IgD-negative memory B cell (primary cell): ENCODE measurements at regions not wholly inside any gene's neighbourhood (a gene's known extent, or its start where the extent isn't known, plus 50 kb on each side); places are given as distances from the start of the nearest gene placed in this dataset.

Experiments
- H3K27ac Mint-ChIP-seq, 3 donors: one replicate each; pipeline ENCODE4 v1.8.0; 2020 to 2022; ENCODE audit warnings: mild to moderate bottlenecking in 3 of 3, mixed read lengths in 3 of 3, moderate library complexity in 1 of 3
- H3K27me3 Mint-ChIP-seq: one replicate; pipeline ENCODE4 v1.8.0; 2021; ENCODE audit warnings: mixed read lengths
- H3K36me3 Mint-ChIP-seq: one replicate; pipeline ENCODE4 v1.8.0; 2020; ENCODE audit warnings: mild to moderate bottlenecking, mixed read lengths
- H3K4me1 Mint-ChIP-seq, 3 donors: one replicate each; pipeline ENCODE4 v1.8.0; 2020 to 2022; ENCODE audit warnings: mixed read lengths in 3 of 3, mild to moderate bottlenecking in 1 of 3
- H3K4me3 Mint-ChIP-seq, 4 donors: one replicate each; pipeline ENCODE4 v1.8.0; 2020 to 2022; ENCODE audit warnings: mild to moderate bottlenecking in 4 of 4, mixed read lengths in 4 of 4, moderate library complexity in 3 of 4
- H3K9me3 Mint-ChIP-seq, 3 donors: one replicate each; pipeline ENCODE4 v1.8.0; 2020 to 2021; ENCODE audit warnings: mixed read lengths in 3 of 3, mild to moderate bottlenecking in 1 of 3

DNA sequence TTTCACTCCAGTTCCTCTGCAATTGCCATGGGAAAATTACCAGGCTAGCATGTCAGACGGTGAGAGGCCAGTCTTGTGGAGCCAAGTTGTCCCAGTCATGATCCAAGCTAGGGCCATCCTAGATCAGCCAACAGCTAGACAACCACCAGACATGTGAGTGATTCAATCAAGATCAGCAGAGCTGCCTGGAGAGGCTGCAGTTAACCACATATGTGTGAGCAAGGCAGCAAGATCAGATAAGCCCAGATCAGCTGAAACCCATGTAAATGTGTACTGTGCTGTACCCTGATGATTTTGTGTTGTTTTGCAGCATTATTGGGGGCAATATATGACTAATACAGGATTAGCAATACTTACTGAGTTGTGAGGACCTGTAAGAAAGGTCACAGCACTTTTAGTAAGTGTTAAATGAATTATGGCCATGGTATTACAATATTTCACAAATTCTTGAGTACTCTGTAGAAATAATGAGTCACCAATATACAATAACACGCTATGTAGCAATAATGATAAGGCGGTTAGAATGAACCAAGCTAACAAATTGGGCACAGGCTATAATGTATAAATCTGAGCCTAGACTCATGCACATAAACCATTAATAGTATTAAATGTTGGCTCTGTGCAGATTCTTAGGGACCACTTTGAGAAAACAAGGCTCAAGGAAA is 91.4 kb downstream of the SUDS3 start:
- Mint-ChIP-seq H3K36me3 (no peaks in the 10 kb centered on the region), H3K4me1 (no peaks in the 10 kb centered on the region), H3K9me3 (peaks cover 0 to 6% (median 4%) of the 10 kb centered on the region in 3 donors), H3K27ac (no peak overlapping the region), H3K4me3 (no peak overlapping the region), H3K27me3 (peaks cover 4% of the 10 kb centered on the region)

DNA sequence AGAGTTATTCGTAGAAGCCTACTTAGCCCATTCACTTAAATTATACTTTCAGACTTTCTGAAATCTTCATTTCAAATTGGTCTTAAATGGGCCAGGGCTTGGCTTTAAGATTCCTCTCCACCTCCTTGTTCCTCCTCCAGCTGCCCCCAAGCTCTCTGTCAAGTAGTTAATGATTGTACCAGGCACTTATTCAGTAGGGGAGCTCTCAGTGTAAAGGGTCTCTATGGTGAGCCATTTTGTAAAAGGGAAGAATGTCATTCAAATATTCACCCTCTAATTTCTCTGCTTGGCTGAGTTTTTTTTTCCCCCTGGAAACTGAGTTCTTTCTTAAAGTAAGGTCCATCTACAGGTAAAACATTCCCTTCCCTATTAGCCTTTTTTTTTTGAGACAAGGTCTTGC is 96.6 kb downstream of the SUDS3 start:
- Mint-ChIP-seq H3K36me3 (no peaks in the 10 kb centered on the region), H3K27me3 (peaks cover 3% of the 10 kb centered on the region), H3K9me3 (peaks cover 0 to 4% (median 0%) of the 10 kb centered on the region in 3 donors), H3K4me3 (no peak overlapping the region), H3K4me1 (no peaks in the 10 kb centered on the region), H3K27ac (no peak overlapping the region)

DNA sequence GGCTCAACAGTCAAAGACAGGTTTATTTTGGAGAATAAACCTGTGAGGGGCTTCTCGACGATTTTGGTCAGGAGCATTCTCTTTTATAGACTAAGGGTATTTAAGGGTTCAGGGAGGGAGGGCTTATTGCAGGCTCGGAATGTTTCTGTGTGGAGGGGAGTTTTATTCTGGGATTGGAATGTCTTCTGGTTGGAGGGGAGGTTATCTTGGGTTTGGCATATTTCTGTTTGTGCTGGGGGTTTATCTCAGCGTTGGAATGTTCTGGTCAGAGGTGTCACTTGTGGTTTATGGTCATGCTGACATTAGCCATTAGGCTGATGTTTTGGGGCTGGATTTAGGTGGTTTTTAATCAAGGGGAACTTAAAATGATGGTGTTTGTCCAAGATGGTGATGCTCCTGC is 103.9 kb downstream of the SUDS3 start:
- Mint-ChIP-seq H3K9me3 (no peaks in the 10 kb centered on the region), H3K36me3 (no peaks in the 10 kb centered on the region), H3K4me3 (no peak overlapping the region), H3K4me1 (no peaks in the 10 kb centered on the region), H3K27ac (no peak overlapping the region), H3K27me3 (no peaks in the 10 kb centered on the region)

DNA sequence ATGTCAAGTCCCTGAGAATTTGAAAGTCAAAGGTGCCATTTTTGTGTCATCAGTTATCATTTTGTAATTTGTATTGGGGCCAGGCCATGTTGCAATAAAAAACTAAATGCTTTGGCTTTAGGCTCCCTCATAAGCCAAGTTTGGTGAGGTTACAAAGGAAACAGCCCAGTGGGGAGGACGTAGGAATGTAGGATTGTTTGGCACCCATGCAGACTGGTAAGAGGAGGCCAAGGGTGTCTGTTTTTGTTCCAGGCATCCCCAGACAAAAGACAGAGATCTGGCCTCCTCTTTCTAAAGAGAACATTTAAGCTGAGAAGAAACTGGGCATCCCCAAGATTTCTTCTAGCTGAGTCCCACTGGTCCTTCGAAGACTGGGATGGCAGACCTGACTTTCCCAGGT is 111.7 kb downstream of the SUDS3 start:
- H3K36me3 Mint-ChIP-seq, result no peaks in the 10 kb centered on the region
- H3K4me1 Mint-ChIP-seq, result no peaks in the 10 kb centered on the region
- H3K27me3 Mint-ChIP-seq, result peaks cover 8% of the 10 kb centered on the region
- H3K27ac Mint-ChIP-seq, result no peak overlapping the region
- peaks cover 0 to 2% (median 2%) of the 10 kb centered on the region in 3 donors for H3K9me3 Mint-ChIP-seq
- H3K4me3 Mint-ChIP-seq, result no peak overlapping the region

DNA sequence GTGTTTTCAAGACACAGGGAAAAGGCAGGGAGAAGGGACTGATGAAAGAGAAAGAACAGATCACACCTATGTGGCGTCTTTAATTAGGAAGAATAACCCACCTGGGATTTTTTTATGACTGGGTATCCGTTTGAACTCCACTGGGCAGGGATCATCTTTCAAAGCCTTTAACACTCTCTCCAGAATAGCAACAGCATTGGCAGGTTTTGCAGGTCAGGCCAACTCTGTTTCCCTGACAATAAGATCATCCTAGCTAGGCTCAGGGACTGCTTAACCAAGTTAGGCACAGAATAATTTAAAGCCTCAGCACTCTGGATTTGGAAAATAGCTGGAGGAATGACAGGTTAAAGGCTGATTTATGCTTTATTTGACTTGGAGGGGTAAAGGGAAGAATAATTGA is 117.6 kb downstream of the SUDS3 start:
- Mint-ChIP-seq H3K27ac (no peak overlapping the region), H3K4me3 (no peak overlapping the region), H3K27me3 (no peaks in the 10 kb centered on the region), H3K9me3 (peaks cover 0 to 7% (median 3%) of the 10 kb centered on the region in 3 donors), H3K4me1 (no peaks in the 10 kb centered on the region), H3K36me3 (no peaks in the 10 kb centered on the region)

GRCh38 chr12:118494776-118495175 is 118.4 kb downstream of the SUDS3 start:
- no peak overlapping the region for H3K27ac Mint-ChIP-seq
- H3K4me3 Mint-ChIP-seq, result no peak overlapping the region
- H3K4me1 Mint-ChIP-seq, result no peaks in the 10 kb centered on the region
- H3K36me3 Mint-ChIP-seq, result no peaks in the 10 kb centered on the region
- no peaks in the 10 kb centered on the region for H3K27me3 Mint-ChIP-seq
- peaks cover 0 to 5% (median 2%) of the 10 kb centered on the region in 3 donors for H3K9me3 Mint-ChIP-seq

GRCh38 chr12:118495296-118495695 is 118.9 kb downstream of the SUDS3 start:
- peaks cover 0 to 5% (median 2%) of the 10 kb centered on the region in 3 donors for H3K9me3 Mint-ChIP-seq
- H3K4me3 Mint-ChIP-seq, result no peak overlapping the region
- no peaks in the 10 kb centered on the region for H3K4me1 Mint-ChIP-seq
- H3K27ac Mint-ChIP-seq, result no peak overlapping the region
- no peaks in the 10 kb centered on the region for H3K27me3 Mint-ChIP-seq
- H3K36me3 Mint-ChIP-seq, result no peaks in the 10 kb centered on the region

DNA sequence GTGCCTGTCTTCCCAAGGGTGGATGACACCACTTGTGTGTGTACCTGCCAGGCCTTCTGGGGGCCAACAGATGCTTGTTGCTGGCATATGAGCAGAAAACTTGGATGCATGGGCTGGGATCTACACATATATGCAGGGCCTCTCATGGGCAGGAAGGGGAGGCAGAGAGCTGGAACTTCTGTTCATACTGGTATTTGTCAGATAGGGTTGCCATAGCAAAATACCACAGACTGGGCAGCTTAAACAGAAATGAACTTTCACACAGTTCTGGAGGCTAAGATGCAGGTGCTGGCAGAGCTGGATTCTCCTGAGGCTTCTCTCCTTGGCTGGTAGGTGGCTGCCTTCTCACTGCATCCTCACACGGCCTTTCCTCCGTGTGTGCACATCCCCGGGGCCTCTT is 121.8 kb downstream of the SUDS3 start:
- Mint-ChIP-seq H3K36me3 (no peaks in the 10 kb centered on the region), H3K27me3 (no peaks in the 10 kb centered on the region), H3K27ac (peak overlapping the region in 1 of 3 donors; percentile 6)

DNA sequence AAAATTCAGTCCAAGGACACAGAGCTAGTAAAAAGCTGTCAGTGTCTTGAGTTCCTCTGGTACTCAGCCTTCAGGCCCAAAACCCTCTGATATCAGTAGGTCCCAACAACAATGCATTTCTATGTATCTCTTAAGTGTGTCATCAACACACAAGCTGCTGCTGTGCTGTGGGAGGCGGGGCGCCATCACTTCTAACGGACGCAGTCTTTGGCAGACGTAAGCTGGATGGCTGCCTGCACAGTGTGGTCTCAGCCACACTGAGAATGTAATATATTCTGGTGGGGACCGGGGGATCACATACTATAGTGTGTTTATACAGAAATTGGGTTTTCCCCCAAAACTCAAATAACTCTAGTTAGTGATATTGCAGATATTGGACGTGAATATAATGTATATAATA is 123.9 kb downstream of the SUDS3 start:
- H3K36me3 Mint-ChIP-seq, result no peaks in the 10 kb centered on the region
- peaks cover 0 to 3% (median 3%) of the 10 kb centered on the region in 3 donors for H3K9me3 Mint-ChIP-seq
- H3K4me1 Mint-ChIP-seq, result no peaks in the 10 kb centered on the region
- no peak overlapping the region for H3K27ac Mint-ChIP-seq
- H3K4me3 Mint-ChIP-seq, result no peak overlapping the region
- H3K27me3 Mint-ChIP-seq, result no peaks in the 10 kb centered on the region

More for the DNA sequence above, 121.8 kb downstream of the SUDS3 start:
- peaks cover 0 to 5% (median 2%) of the 10 kb centered on the region in 3 donors for H3K9me3 Mint-ChIP-seq
- no peak overlapping the region for H3K4me3 Mint-ChIP-seq
- H3K4me1 Mint-ChIP-seq, result no peaks in the 10 kb centered on the region

DNA sequence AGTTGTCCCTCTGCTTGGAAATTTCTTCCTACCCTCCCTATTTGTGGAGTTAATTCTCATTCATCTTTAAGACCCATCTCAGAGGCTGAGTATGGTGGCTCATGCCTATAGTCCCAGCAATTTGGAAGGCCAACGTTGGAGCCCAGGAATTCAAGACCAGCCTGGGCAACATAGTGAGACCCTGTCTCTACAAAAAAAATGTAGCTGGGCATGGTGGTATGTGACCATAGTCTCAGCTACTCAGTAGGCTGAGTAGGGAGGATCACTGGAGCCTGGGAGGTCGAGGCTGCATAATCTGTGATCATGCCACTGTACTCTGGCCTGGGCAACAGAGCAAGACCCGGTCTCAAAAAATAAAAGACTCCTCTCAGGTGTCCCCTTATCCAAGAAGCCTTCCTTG is 125.1 kb downstream of the SUDS3 start:
- Mint-ChIP-seq H3K36me3 (no peaks in the 10 kb centered on the region), H3K27ac (no peak overlapping the region), H3K4me3 (no peak overlapping the region), H3K27me3 (no peaks in the 10 kb centered on the region), H3K4me1 (no peaks in the 10 kb centered on the region), H3K9me3 (peaks cover 0 to 3% (median 3%) of the 10 kb centered on the region in 3 donors)

DNA sequence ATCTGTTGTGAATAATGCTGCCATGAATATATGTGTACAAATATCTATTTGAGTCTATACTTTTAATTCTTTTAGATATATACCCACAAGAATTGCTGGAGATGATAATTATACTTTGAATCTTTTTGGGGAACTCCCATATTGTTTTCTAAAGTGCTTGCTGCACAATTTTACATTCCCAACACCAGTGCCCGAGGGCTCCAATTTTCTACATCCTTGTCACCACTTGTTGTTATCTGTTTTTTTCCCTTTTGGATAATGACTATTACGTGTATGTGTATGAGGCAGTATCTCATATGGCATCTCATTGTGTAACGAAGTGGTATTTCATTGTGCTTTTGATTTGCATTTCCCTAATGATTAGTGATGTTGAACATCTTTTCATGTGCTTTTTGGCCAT is 127.1 kb downstream of the SUDS3 start:
- Mint-ChIP-seq H3K4me3 (no peak overlapping the region), H3K36me3 (no peaks in the 10 kb centered on the region), H3K9me3 (peaks cover 0 to 3% (median 2%) of the 10 kb centered on the region in 3 donors)

GRCh38 chr12:118512669-118513068 is 136.3 kb downstream of the SUDS3 start:
- Mint-ChIP-seq H3K27ac (peak overlapping the region in 1 of 3 donors; percentile 74), H3K4me3 (no peak overlapping the region), H3K9me3 (peaks cover 5 to 13% (median 9%) of the 10 kb centered on the region in 3 donors), H3K4me1 (no peaks in the 10 kb centered on the region), H3K27me3 (peaks cover 3% of the 10 kb centered on the region), H3K36me3 (peaks cover 2% of the 10 kb centered on the region)

More for the DNA sequence above, 127.1 kb downstream of the SUDS3 start:
- Mint-ChIP-seq H3K4me1 (no peaks in the 10 kb centered on the region), H3K27me3 (peaks cover 3% of the 10 kb centered on the region), H3K27ac (no peak overlapping the region)

GRCh38 chr12:118513611-118514010 is 137.3 kb downstream of the SUDS3 start:
- peaks cover 2% of the 10 kb centered on the region for H3K36me3 Mint-ChIP-seq
- H3K4me1 Mint-ChIP-seq, result no peaks in the 10 kb centered on the region

GRCh38 chr12:118514297-118514696 is 137.9 kb downstream of the SUDS3 start:
- Mint-ChIP-seq H3K36me3 (peaks cover 2% of the 10 kb centered on the region), H3K9me3 (peaks cover 8 to 12% (median 9%) of the 10 kb centered on the region in 3 donors), H3K27me3 (peaks cover 2% of the 10 kb centered on the region), H3K4me3 (no peak overlapping the region), H3K4me1 (no peaks in the 10 kb centered on the region), H3K27ac (no peak overlapping the region)

More at GRCh38 chr12:118513611-118514010, 137.3 kb downstream of the SUDS3 start:
- Mint-ChIP-seq H3K27me3 (peaks cover 2% of the 10 kb centered on the region), H3K4me3 (no peak overlapping the region), H3K27ac (no peak overlapping the region), H3K9me3 (peaks cover 5 to 12% (median 9%) of the 10 kb centered on the region in 3 donors)

GRCh38 chr12:118520214-118521035 is 144.1 kb downstream of the SUDS3 start:
- Mint-ChIP-seq H3K9me3 (peaks cover 5 to 8% (median 6%) of the 10 kb centered on the region in 3 donors), H3K27ac (no peak overlapping the region), H3K36me3 (no peaks in the 10 kb centered on the region), H3K27me3 (peaks cover 2% of the 10 kb centered on the region), H3K4me1 (no peaks in the 10 kb centered on the region), H3K4me3 (no peak overlapping the region)

GRCh38 chr12:118521036-118521370 is 144.6 kb downstream of the SUDS3 start:
- peaks cover 5 to 8% (median 6%) of the 10 kb centered on the region in 3 donors for H3K9me3 Mint-ChIP-seq
- no peak overlapping the region for H3K27ac Mint-ChIP-seq

More at GRCh38 chr12:118521036-118521370, 144.6 kb downstream of the SUDS3 start:
- Mint-ChIP-seq H3K36me3 (no peaks in the 10 kb centered on the region), H3K4me3 (no peak overlapping the region), H3K27me3 (peaks cover 2% of the 10 kb centered on the region), H3K4me1 (no peaks in the 10 kb centered on the region)
